HG02870 (cell line): ENCODE measurements at regions not wholly inside any gene's neighbourhood (a gene's known extent, or its start where the extent isn't known, plus 50 kb on each side); places are given as distances from the start of the nearest gene placed in this dataset.

Source experiments
- ATAC-seq: cut with Tn5 transposase; IDR thresholded peaks from one replicate; pipeline ENCODE4 v1.9.1; 2021; ENCODE audit warnings: mild to moderate bottlenecking, moderate library complexity; ENCODE audit not compliant: unreplicated experiment

GRCh38 chr7:82567841-82568240 is 124.3 kb upstream of the CACNA2D1 start:
- ATAC-seq: no peak

GRCh38 chr7:82567356-82567755 is 123.8 kb upstream of the CACNA2D1 start:
- ATAC-seq: no peak

GRCh38 chr7:82566752-82567151 is 123.2 kb upstream of the CACNA2D1 start:
- no peak for ATAC-seq

- ATAC-seq: no peak
These were observed 119.3 kb upstream of the CACNA2D1 start for GRCh38 chr7:82562716-82563404.

GRCh38 chr7:82559193-82559805 is 115.7 kb upstream of the CACNA2D1 start:
- ATAC-seq: peak; percentile 77

GRCh38 chr7:82549616-82550285 is 106.2 kb upstream of the CACNA2D1 start:
- ATAC-seq: no peak

GRCh38 chr7:82548141-82548688 is 104.6 kb upstream of the CACNA2D1 start:
- no peak for ATAC-seq

GRCh38 chr7:82542665-82543064 is 99.1 kb upstream of the CACNA2D1 start:
- no peak for ATAC-seq

GRCh38 chr7:82539969-82540368 is 96.4 kb upstream of the CACNA2D1 start:
- no peak for ATAC-seq

GRCh38 chr7:82534684-82535083 is 91.1 kb upstream of the CACNA2D1 start:
- ATAC-seq: no peak

GRCh38 chr7:82530361-82530760 is 86.8 kb upstream of the CACNA2D1 start:
- no peak for ATAC-seq

GRCh38 chr7:82528577-82529310 is 85.2 kb upstream of the CACNA2D1 start:
- no peak for ATAC-seq

- no peak for ATAC-seq
These were observed 84.3 kb upstream of the CACNA2D1 start for GRCh38 chr7:82527851-82528250.

- no peak for ATAC-seq
These were observed 78.4 kb upstream of the CACNA2D1 start for GRCh38 chr7:82521906-82522445.

- no peak for ATAC-seq
These were observed 73.5 kb upstream of the CACNA2D1 start for GRCh38 chr7:82517050-82517449.

- ATAC-seq: no peak
These were observed 68.0 kb upstream of the CACNA2D1 start for GRCh38 chr7:82511542-82511941.

- ATAC-seq: no peak
These were observed 64.5 kb upstream of the CACNA2D1 start for GRCh38 chr7:82507976-82508677.

- no peak for ATAC-seq
These were observed 63.9 kb upstream of the CACNA2D1 start for GRCh38 chr7:82507365-82507975.

GRCh38 chr7:82506702-82507101 is 63.1 kb upstream of the CACNA2D1 start:
- ATAC-seq: no peak

- no peak for ATAC-seq
These were observed 62.6 kb upstream of the CACNA2D1 start for GRCh38 chr7:82506208-82506607.
